T47D (cell line): ENCODE measurements at regions not wholly inside any gene's neighbourhood (a gene's known extent, or its start where the extent isn't known, plus 50 kb on each side); places are given as distances from the start of the nearest gene placed in this dataset.

ENCODE experiments used
- DNase-seq, 2 experiments: peaks; one replicate each; pipeline versions ENCODE4 v3.0.0 to v3.0.0-alpha.2; 2011 to 2012; ENCODE audit warnings: low read depth in 1 of 2, low spot score in 1 of 2
- JUND ChIP-seq: IDR thresholded peaks from 2 replicates; pipeline ENCODE4 v1.6.1; 2012; ENCODE audit warnings: low read depth
- in situ Hi-C: cut with HindIII; loops from 2 replicates; pipeline ENCODE4 v1.10.0; 2016; ENCODE audit warnings: low sequenced_read_pairs, low pct_unique_long_range_greater_than_20kb

DNA sequence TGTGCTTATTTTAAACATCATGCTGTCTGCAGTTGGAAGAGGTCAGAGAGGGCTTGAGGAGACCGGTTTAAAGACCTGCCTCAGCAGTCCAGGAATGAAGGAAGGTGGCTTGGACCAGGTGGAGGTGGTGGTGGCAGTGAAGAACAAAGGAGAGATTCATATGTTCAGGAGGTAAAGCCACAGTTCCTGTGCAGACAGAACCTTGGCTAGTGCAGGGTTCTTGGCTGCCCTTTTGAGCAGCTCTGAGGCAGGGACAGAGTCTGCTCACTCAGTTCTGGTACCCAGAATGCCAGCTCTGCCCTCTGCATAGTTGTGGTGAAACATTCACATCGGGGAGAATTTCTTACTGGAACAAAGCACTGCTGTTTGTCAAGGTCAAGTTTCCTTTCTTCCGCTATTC, 669.7 kb upstream of the HS6ST1 start:
- TF ChIP-seq JUND, result no peak
- in situ Hi-C loops, result no loop called here
- no peak for DNase-seq

DNA sequence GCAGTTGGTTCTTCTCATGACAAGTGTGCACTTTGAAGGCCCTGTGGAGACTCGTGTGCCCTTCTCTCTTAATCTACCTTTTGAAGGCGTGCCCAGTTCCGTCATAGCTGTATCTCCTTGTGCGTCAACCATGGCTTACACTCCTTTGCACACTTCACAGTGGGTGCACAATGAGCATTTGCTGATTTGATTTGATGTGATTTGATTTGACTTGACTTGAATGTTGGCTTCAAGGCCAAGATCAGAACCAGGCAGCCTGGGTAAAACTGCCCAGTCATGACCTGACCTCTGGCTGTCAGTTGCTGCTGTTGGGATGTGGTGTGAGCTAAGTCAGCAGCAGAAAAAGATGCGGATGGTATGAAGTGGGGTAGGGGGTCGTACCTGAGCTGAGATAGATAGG, 670.3 kb upstream of the HS6ST1 start:
- in situ Hi-C loops, result no loop called here
- DNase-seq, result no peak
- TF ChIP-seq JUND, result no peak

DNA sequence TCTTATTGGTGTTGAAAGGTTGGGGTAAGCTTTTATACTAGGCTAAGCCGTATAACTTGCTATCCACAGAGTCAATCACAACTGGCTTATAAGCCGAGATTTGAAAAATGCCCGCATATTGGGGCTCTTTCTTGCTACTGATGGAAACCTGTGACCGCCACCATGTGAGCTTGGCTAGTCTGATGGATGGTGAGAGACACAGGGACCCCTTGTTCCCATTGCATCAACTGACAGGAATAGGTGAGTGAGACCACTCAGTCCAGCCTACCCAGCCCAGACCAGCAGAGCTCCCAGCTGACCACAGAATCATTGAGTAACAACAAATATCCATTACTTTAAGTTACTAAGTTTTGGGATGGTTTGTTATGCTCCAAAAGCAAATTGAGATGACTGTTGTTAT, 676.4 kb upstream of the HS6ST1 start:
- in situ Hi-C loops, result no loop called here
- no peak for DNase-seq
- TF ChIP-seq JUND, result no peak

DNA sequence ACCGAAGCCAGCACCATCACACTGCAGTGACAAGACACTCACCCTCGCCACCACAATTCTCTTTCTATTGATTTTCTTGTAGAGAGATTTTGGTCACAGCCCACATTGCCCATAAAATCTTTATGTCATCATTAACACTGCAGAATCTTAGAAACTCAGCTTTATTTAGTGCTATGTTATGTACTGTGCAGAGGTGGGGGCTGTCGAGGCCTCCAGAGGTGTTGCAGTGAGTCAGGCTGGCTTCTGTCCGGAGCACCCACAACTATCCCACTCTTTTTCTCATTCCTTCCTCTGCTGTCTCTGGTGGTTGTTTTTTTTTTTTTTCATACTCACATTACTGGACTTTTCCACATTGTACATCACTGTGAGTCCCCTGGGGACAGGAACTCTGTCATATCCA, 677.4 kb upstream of the HS6ST1 start:
- in situ Hi-C loops, result no loop called here
- TF ChIP-seq JUND, result no peak
- no peak for DNase-seq

DNA sequence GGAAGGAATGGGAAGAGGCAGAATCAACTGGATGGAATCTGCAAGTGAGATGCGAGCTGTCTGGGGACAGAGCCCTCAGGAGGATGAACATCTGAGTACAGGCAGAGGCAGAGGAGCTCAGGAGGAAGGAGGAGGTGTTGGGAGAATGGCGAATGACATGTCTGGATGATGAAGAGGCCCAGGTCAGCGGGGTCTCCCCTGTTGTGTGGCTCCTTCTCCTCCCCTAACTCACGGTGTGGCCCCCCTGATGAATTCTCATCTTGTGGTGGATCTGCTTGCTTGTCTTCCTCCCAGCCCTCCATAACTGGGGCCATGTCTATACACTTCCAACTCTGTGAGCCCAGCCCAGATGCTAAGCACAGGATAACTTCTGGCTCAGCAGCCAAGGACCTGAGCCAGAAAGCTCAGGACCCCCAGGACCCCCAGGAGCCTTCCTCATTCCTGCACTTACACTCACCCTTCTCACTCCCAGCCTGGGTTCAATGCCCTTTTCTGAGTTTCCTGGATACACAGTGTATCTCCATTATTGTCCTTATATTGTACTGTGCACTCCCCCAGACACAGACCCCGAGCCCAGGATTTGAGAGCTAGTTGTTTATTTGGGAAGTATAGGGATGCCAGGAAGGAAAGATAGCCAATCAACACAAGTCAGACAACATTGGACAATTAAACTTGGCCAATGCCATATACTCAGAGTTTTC, 678.6 kb upstream of the HS6ST1 start:
- TF ChIP-seq JUND, result no peak
- no peak for DNase-seq
- in situ Hi-C loops, result no loop called here

DNA sequence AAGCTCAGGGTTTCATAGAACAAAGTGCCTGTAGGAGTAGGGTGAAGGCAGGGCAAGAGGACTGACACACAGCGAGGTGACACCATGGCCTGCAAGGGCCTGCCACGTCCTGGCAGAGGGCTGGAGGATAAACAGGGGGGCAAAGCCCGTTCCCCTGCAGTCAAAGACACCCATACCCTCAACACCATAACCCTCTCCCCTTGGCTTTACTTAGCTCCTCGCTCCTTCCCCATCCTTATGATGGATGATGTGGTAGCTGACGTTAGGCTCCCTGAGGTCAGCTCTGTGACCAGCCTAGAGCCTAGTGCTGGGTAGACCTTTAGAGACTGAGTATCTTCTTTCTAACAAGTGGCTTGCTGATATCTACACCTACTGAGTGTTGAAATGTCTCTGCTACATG, 683.3 kb upstream of the HS6ST1 start:
- no peak for DNase-seq
- in situ Hi-C loops, result no loop called here
- TF ChIP-seq JUND, result no peak

DNA sequence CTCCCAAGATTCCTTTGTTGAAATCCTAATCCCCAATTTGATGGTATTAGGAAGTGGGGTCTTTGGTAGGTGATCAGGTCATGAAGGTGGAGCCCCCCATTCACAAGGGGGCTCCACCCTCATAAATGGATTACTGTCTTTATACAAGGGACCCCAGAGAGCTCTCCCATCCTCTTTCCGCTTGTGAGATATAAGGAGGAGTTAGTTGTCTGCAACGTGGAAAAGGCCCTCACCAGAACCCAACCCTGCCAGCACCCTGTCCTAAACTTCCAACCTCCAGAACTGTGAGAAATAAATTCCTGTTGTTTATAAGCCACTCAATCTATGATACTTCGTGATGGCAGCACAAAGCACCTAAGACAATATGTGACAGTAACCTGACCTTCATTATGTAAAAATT, 684.1 kb upstream of the HS6ST1 start:
- DNase-seq, result no peak
- TF ChIP-seq JUND, result no peak
- in situ Hi-C loops, result no loop called here

DNA sequence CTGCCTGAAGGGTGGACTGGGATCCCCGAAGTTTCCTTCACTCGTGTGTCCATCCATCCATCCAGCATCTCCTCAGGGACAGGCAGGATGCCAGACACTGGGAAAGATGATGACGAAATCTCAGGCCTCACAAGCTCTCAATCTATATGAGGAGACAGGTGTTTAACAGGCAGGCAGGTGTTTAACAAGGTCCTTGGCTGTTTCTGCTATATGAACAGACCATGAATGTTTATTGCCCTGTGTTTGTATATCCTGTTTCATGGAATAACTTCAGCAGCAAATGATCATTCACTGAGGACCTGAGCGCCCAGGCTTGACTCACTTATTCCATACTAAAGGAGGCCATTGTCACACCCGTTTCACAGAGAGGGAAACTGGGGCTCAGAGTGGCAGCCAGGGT, 685.8 kb upstream of the HS6ST1 start:
- in situ Hi-C loops, result no loop called here
- no peak for TF ChIP-seq JUND
- no peak for DNase-seq

DNA sequence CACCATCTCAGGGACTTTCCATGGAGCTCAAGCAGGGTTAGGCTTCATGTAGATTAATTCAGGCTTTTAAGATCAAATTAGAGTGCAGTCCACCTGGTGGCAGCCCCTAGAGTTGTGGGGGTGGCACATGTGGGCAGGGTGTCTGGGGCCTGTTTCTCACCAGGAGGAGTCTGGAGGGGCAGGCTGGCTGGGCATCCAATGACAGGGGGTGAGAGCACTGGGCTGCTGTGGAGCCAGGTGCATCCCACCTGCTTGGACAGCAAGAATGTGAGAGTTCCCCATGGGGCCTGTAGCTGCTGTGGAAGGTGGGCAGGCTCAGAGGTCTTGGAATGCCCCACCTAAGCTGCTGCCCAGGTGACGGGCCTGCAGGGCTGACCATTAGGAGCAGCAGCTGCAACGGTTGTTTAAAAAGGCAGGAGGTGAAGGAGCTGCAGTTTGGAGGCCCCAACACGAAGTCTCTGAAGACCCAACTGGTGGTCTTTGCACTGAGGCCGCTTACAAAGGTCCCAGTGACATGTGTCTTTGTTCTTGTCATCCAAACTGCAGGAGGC, 686.3 kb upstream of the HS6ST1 start:
- in situ Hi-C loops, result no loop called here
- no peak for DNase-seq
- TF ChIP-seq JUND, result no peak

DNA sequence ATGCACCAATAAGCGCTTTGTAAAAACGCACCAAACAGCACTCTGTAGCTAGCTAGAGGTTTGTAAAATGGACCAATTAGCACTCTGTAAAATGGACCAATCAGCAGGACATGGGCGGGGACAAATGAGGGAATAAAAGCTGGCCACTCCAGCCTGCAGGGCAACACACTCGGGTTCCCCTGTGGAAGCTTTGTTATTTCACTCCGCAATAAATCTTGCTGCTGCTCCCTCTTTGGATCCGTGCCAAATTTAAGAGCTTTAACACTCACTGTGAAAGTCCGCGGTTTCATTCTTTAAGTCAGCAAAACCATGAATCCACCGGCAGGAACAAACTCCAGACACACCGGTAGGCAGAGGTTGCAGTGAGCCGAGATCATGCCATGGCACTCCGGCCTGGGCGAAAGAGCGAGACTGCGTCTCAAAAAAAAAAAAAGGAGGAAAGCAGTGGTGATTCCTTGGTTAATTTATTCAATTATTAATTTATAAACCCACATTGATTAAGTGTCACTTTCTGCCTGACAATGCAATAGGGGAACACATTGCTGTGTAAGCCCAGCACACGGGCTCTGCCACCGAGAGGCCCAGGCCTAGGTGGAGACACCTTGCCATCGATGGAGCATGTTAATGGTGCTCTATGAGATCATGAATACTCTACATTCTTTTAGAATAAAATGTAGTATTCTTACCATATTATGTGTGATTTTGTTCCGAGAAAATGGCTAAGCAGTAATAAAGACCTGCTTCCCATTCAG, 687.6 kb upstream of the HS6ST1 start:
- in situ Hi-C loops, result no loop called here
- DNase-seq, result no peak
- no peak for TF ChIP-seq JUND

DNA sequence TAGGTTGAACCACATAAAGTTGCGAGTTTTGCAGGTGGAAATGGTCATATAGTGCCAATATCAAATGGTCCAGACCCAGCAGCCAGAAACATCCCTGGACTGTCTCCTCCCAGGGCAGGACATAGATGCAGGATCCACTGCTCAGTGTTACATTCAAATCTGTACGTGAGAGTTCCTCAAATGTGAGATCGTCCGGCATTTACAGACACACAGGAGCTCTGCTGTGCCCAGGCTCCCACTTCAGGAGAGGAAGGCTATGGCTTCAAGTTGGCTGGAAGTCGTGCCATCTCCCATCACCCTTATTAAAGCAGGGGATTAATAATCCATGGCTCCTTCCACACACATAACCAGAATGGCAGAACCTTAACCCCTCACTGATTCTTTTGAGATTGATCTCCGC, 688.2 kb upstream of the HS6ST1 start:
- TF ChIP-seq JUND, result no peak

DNA sequence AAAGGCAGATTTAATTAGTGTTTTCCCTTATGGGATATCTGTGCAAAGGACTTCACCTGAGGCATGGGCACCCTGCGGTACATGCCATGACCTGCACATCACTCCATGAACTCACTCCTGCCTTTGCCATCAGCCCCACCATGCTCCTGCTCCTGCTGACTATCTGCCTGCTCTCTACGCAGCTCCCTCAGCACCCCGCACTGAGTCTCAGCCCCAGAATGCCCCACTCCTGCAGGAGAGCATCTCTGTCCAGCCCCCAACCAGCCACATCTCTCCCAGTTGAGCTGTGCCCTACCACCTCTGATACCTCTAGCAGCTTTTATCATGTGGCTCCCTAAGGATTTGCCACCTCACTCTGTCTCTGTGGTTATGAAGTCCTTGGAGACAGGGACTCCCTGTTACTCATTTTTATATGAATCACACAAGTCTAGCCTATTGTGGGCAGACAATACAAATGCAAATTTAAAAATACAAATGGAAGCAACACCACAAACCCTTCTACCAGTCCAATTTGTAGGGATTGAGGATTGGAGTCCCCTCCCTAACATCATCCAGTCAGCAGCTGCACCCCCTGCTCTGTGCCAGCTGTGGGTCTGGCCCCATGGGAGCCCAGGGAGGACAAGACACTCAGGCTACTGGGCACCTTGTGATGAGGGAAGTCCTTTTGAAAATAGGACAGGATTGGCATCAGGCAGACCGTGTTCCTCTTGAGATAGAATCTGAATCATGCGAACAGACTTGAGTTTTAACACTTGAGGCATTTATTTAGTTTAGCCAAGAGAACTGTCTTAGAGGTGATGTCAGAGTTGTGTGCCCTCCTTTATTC, 689.6 kb upstream of the HS6ST1 start:
- DNase-seq, result no peak
- in situ Hi-C loops, result no loop called here
- TF ChIP-seq JUND, result no peak

More for the DNA sequence above, 688.2 kb upstream of the HS6ST1 start:
- no peak for DNase-seq
- in situ Hi-C loops, result no loop called here
